Stomach (tissue), 4 donors: ENCODE measurements at regions not wholly inside any gene's neighbourhood (a gene's known extent, or its start where the extent isn't known, plus 50 kb on each side); places are given as distances from the start of the nearest gene placed in this dataset.

Experiments used
- CTCF ChIP-seq, 7 experiments: fragments of 450-650 bp in 4 of 7; fragments of 200-600 bp in 3 of 7; sonication (generic) in 3 of 7; IDR thresholded peaks; one replicate each; pipeline ENCODE4 v1.5.1; 2016 to 2019; ENCODE audit warnings: antibody characterized with exemption in 7 of 7, control low read depth in 2 of 7, mild to moderate bottlenecking in 1 of 7
- POLR2A ChIP-seq, 4 donors: fragments of 450-650 bp; IDR thresholded peaks; one replicate each; pipeline ENCODE4 v1.6.1; 2016; ENCODE audit warnings: antibody characterized with exemption in 4 of 4, control low read depth in 2 of 4, mild to moderate bottlenecking in 1 of 4, moderate library complexity in 1 of 4

- no peak for TF ChIP-seq CTCF (IDR thresholded peaks at IDR 0.05)
- TF ChIP-seq POLR2A (IDR thresholded peaks at IDR 0.05): no peak
These were observed 2075.8 kb downstream of the MRPL39 start for GRCh38 chr21:23531444-23531843.
